Lung (tissue), 11 donors: ENCODE measurements at regions not wholly inside any gene's neighbourhood (a gene's known extent, or its start where the extent isn't known, plus 50 kb on each side); places are given as distances from the start of the nearest gene placed in this dataset.

ENCODE experiments used
- ATAC-seq: fragments of 200-7000 bp; cut with Tn5 transposase; one replicate; pipeline ENCODE4 v1.9.1; 2020; ENCODE audit warnings: moderate number of reproducible peaks; ENCODE audit not compliant: insufficient read depth, low FRiP score
- DNase-seq, 3 donors: peaks; one replicate each; pipeline ENCODE4 v3.0.0-alpha.2; 2013 to 2017
- H3K27ac ChIP-seq, 2 donors: one replicate each; pipeline ENCODE4 v1.5.1; 2013; ENCODE audit warnings: mild to moderate bottlenecking in 2 of 2, moderate library complexity in 2 of 2, control low read depth in 1 of 2, inconsistent platforms in 1 of 2, low read depth in 1 of 2, low read length in 1 of 2
- H3K27me3 ChIP-seq, 3 donors: one replicate each; pipeline ENCODE4 v1.5.1; 2013; ENCODE audit warnings: low read length in 2 of 3; ENCODE audit not compliant: control insufficient read depth in 3 of 3, insufficient read depth in 3 of 3
- H3K36me3 ChIP-seq, 4 donors: one replicate each; pipeline ENCODE4 v1.5.1; 2013; ENCODE audit warnings: low read length in 4 of 4, mild to moderate bottlenecking in 1 of 4, moderate library complexity in 1 of 4; ENCODE audit not compliant: control insufficient read depth in 4 of 4, insufficient read depth in 4 of 4
- H3K4me1 ChIP-seq, 5 donors: one replicate each; pipeline ENCODE4 v1.5.1; 2013; ENCODE audit warnings: low read length in 5 of 5, mild to moderate bottlenecking in 2 of 5, moderate library complexity in 1 of 5; ENCODE audit not compliant: control insufficient read depth in 5 of 5, insufficient read depth in 5 of 5
- H3K4me3 ChIP-seq: one replicate; pipeline ENCODE4 v1.5.1; 2013; ENCODE audit warnings: mild to moderate bottlenecking, control low read depth, moderate library complexity
- H3K9ac ChIP-seq, 2 donors: one replicate each; pipeline ENCODE4 v1.5.1; 2013; ENCODE audit warnings: low read length in 2 of 2, control low read depth in 1 of 2; ENCODE audit not compliant: insufficient read depth in 1 of 2
- H3K9me3 ChIP-seq, 4 donors: one replicate each; pipeline ENCODE4 v1.5.1; 2013; ENCODE audit warnings: low read length in 3 of 4, mild to moderate bottlenecking in 1 of 4, moderate library complexity in 1 of 4; ENCODE audit not compliant: control insufficient read depth in 4 of 4, insufficient read depth in 3 of 4
- WGBS, 2 donors: extraction: QIAGEN DNeasy Blood & Tissue Kit; methylation state at CpG; one replicate each; pipeline ENCODE4 v1.1.7; 2013; 5-methylcytosine and 5-hydroxymethylcytosine counted together
- TF ChIP-seq, protein P1 (sequence below): IDR thresholded peaks from 2 replicates; pipeline ENCODE4 v1.5.1; 2012; ENCODE audit warnings: mild to moderate bottlenecking; ENCODE audit errors: control extremely low read depth, extremely low read depth
- donor health status: control.
- donor health status: control.
- donor health status: Bipolar disorder and iron deficiency.
- donor health status: healthy.
- donor health status: DM: yes; HTN: yes; CAD: no.

- 86 to 88% methylated on average over 2 of the region's 2 CpGs for WGBS, 2 donors
- H3K27ac ChIP-seq: no peak overlapping the region
- DNase-seq: no peak
Measured at GRCh38 chr15:95558916-95559315, 771.6 kb upstream of the NR2F2 start.

DNA sequence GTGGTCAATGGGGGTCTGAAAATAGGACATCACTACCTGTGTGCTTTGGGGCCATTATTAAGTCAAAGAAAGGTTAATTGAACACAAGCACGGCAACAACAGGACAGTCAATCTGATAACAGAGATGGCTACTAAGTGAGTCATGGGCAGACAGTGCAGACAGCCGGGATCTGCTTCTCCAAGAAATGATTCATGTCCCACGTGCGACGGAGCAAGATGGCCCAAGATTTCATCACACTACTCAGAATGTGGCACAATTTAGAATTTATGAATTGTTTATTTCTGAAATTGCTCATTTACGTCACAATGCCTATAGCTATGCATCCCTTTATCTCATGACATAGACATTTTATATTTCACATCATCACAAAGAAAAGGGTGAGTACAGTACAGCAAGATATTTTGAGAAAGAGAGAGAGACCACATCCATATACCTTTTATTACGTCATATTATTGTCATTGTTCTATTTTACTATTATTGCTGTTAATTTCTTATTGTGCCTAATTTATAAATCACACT, 770.6 kb upstream of the NR2F2 start:
- Histone ChIP-seq H3K9me3 (no peaks in the 10 kb centered on the region), H3K27me3 (no peaks in the 10 kb centered on the region), H3K4me1 (peaks cover 0 to 3% (median 0%) of the 10 kb centered on the region in 5 donors), H3K27ac (no peak overlapping the region), H3K4me3 (no peak overlapping the region), H3K9ac (no peak overlapping the region), H3K36me3 (no peaks in the 10 kb centered on the region)
- 80 to 86% methylated on average over 7 of the region's 7 CpGs for WGBS, 2 donors
- TF ChIP-seq, protein P1, sequence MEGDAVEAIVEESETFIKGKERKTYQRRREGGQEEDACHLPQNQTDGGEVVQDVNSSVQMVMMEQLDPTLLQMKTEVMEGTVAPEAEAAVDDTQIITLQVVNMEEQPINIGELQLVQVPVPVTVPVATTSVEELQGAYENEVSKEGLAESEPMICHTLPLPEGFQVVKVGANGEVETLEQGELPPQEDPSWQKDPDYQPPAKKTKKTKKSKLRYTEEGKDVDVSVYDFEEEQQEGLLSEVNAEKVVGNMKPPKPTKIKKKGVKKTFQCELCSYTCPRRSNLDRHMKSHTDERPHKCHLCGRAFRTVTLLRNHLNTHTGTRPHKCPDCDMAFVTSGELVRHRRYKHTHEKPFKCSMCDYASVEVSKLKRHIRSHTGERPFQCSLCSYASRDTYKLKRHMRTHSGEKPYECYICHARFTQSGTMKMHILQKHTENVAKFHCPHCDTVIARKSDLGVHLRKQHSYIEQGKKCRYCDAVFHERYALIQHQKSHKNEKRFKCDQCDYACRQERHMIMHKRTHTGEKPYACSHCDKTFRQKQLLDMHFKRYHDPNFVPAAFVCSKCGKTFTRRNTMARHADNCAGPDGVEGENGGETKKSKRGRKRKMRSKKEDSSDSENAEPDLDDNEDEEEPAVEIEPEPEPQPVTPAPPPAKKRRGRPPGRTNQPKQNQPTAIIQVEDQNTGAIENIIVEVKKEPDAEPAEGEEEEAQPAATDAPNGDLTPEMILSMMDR: no peak
- DNase-seq (no peak), ATAC-seq (no peak)

More at GRCh38 chr15:95558916-95559315, 771.6 kb upstream of the NR2F2 start:
- ATAC-seq: no peak
- Histone ChIP-seq H3K27me3 (no peaks in the 10 kb centered on the region), H3K9ac (no peak overlapping the region), H3K9me3 (no peaks in the 10 kb centered on the region), H3K4me1 (peaks cover 0 to 3% (median 0%) of the 10 kb centered on the region in 5 donors), H3K4me3 (no peak overlapping the region), H3K36me3 (no peaks in the 10 kb centered on the region)
- TF ChIP-seq, protein P1: no peak

DNA sequence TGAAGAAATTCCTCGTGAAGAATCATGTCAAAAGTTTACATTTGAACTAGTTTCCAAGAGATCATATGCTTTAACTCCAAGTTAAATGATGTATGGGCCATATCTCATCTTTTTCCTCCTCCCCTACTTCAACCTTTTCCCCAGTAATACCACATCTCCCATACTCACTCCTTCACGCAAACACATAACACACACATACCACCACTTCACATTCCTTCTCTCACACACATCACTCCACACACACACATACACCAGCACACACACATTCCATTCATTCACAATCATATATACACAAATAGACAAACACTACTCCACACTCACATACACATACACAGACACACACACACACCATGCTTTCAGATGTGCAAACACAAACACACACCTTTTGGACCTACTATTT, 769.0 kb upstream of the NR2F2 start:
- 63 to 75% methylated on average over 2 of the region's 2 CpGs for WGBS, 2 donors
- DNase-seq (no peak), ATAC-seq (no peak)
- H3K4me1 ChIP-seq: peaks cover 0 to 3% (median 0%) of the 10 kb centered on the region in 5 donors
- no peaks in the 10 kb centered on the region for H3K27me3 ChIP-seq
- H3K9me3 ChIP-seq: no peaks in the 10 kb centered on the region
- H3K36me3 ChIP-seq: no peaks in the 10 kb centered on the region
- H3K9ac ChIP-seq: no peak overlapping the region
- H3K27ac ChIP-seq: no peak overlapping the region
- TF ChIP-seq, protein P1: no peak
- H3K4me3 ChIP-seq: no peak overlapping the region

GRCh38 chr15:95563634-95564033, 766.9 kb upstream of the NR2F2 start:
- H3K27me3 ChIP-seq: no peaks in the 10 kb centered on the region
- no peaks in the 10 kb centered on the region for H3K4me1 ChIP-seq
- H3K4me3 ChIP-seq: no peak overlapping the region
- no peaks in the 10 kb centered on the region for H3K36me3 ChIP-seq
- 89 to 90% methylated on average over 5 of the region's 5 CpGs for WGBS, 2 donors
- no peak overlapping the region for H3K9ac ChIP-seq
- no peak overlapping the region for H3K27ac ChIP-seq
- no peak for DNase-seq
- no peaks in the 10 kb centered on the region for H3K9me3 ChIP-seq
- TF ChIP-seq, protein P1: no peak
- ATAC-seq: no peak
